DOHH2 (cell line): ENCODE measurements at regions not wholly inside any gene's neighbourhood (a gene's known extent, or its start where the extent isn't known, plus 50 kb on each side); places are given as distances from the start of the nearest gene placed in this dataset.

Source experiments
- CTCF ChIP-seq: fragments of 200-600 bp; sonication (generic); IDR thresholded peaks from one replicate; pipeline ENCODE4 v1.5.1; 2014; ENCODE audit warnings: antibody characterized with exemption, mild to moderate bottlenecking, low read depth, low read length; ENCODE audit not compliant: poor library complexity, severe bottlenecking
- EZH2phosphoT487 ChIP-seq: fragments of 200-600 bp; sonication (generic); IDR thresholded peaks from 2 replicates; pipeline ENCODE4 v1.6.1; 2017; ENCODE audit warnings: borderline replicate concordance, mild to moderate bottlenecking, antibody characterized with exemption, low read length, moderate library complexity, mixed read lengths

DNA sequence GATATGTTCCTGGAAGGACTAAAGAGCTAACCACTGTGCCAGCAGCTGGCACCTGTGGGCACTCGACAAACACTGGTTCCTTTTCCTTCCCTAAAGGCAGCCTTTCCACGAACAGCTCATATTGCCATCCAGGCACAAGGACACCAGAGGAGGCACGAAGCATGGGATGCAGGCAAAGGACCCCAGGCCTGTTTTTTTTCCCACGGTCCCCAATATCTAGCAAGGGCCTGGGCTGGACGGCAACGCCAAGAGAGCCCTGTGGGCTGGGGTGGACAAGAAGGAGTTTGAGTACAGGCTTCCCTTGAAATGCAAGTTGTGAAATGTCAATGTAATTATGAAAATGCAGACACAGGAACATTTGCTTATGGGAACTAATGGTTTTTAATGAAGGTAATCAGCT lies 135.9 kb downstream of the CYP26B1 start:
- TF ChIP-seq CTCF (no peak), EZH2phosphoT487 (no peak)
